OCI-LY7 (cell line): ENCODE measurements at regions not wholly inside any gene's neighbourhood (a gene's known extent, or its start where the extent isn't known, plus 50 kb on each side); places are given as distances from the start of the nearest gene placed in this dataset.
"Not testable (repeated sequence)": the region's sequence is repeated elsewhere in the genome, so short reads cannot be mapped to it uniquely, and the experiment has no call there.

ENCODE experiments used
- BruUV-seq: library from RNA; stranded (reverse); fragments of 400-500 nt; replicated peaks from 2 replicates; lab custom pipeline; 2021; lab: Mats Ljungman, UMichigan
- CTCF ChIA-PET: fragments of 300-600 bp; sonication (Branson Sonifier 250); formaldehyde crosslinking; loops from one replicate; lab custom pipeline; 2022; ENCODE audit warnings: antibody characterized with exemption; ENCODE audit not compliant: unreplicated experiment; lab: Charles Lee
- POLR2A ChIA-PET: fragments of 300-600 bp; sonication (Branson Sonifier 250); formaldehyde crosslinking; loops from one replicate; lab custom pipeline; 2022; ENCODE audit warnings: antibody characterized with exemption; lab: Charles Lee
- DNase-seq: peaks from one replicate; pipeline ENCODE4 v3.0.0-alpha.2; 2015; ENCODE audit warnings: low spot score
- H2AFZ ChIP-seq: fragments of 200-600 bp; sonication (generic), shearing (Covaris generic); 2 replicates; pipeline ENCODE4 v1.6.1; 2014; ENCODE audit warnings: mild to moderate bottlenecking, antibody characterized with exemption, low read length, moderate library complexity
- H3K27ac ChIP-seq: fragments of 200-600 bp; sonication (generic); 2 replicates; pipeline ENCODE4 v1.5.1; 2014; ENCODE audit warnings: mixed run types, low read depth, mild to moderate bottlenecking, moderate library complexity, low read length, inconsistent platforms; ENCODE audit not compliant: poor library complexity, severe bottlenecking
- H3K36me3 ChIP-seq: fragments of 200-600 bp; sonication (generic); 2 replicates; pipeline ENCODE4 v1.6.1; 2014; ENCODE audit warnings: mild to moderate bottlenecking, antibody characterized with exemption, low read length, moderate library complexity, mixed read lengths; ENCODE audit not compliant: insufficient read depth
- H3K4me1 ChIP-seq: fragments of 200-600 bp; sonication (generic); 2 replicates; pipeline ENCODE4 v1.5.1; 2014; ENCODE audit warnings: mild to moderate bottlenecking, low read length; ENCODE audit not compliant: insufficient read depth, poor library complexity, severe bottlenecking
- H3K4me2 ChIP-seq: fragments of 200-600 bp; sonication (generic); 2 replicates; pipeline ENCODE4 v1.6.1; 2014; ENCODE audit warnings: mild to moderate bottlenecking, low read length
- H3K4me3 ChIP-seq: fragments of 200-600 bp; sonication (generic); 2 replicates; pipeline ENCODE4 v1.5.1; 2014; ENCODE audit warnings: mild to moderate bottlenecking, low read depth, low read length; ENCODE audit not compliant: poor library complexity, severe bottlenecking
- H3K79me2 ChIP-seq: fragments of 200-600 bp; sonication (generic); 2 replicates; pipeline ENCODE4 v1.6.1; 2016; ENCODE audit warnings: low read depth, mild to moderate bottlenecking, low read length, moderate library complexity, mixed read lengths; ENCODE audit not compliant: insufficient read depth
- H3K9me2 ChIP-seq: fragments of 200-600 bp; sonication (generic); 2 replicates; pipeline ENCODE4 v1.6.1; 2016; ENCODE audit warnings: mild to moderate bottlenecking, low read length, mixed read lengths; ENCODE audit not compliant: insufficient read depth
- H3K9me3 ChIP-seq: fragments of 200-600 bp; sonication (generic); 2 replicates; pipeline ENCODE4 v1.6.1; 2014; ENCODE audit warnings: mild to moderate bottlenecking, mixed run types, low read length, mixed read lengths
- H4K20me1 ChIP-seq: fragments of 200-600 bp; sonication (generic); 2 replicates; pipeline ENCODE4 v1.6.1; 2014; ENCODE audit warnings: mild to moderate bottlenecking, antibody characterized with exemption, low read length, moderate library complexity, mixed read lengths; ENCODE audit not compliant: insufficient read depth
- CTCF ChIP-seq: fragments of 200-600 bp; sonication (generic); conservative IDR thresholded peaks from 2 replicates; pipeline ENCODE4 v1.5.1; 2014; ENCODE audit warnings: mild to moderate bottlenecking, antibody characterized with exemption, low read length, moderate library complexity, mixed read lengths
- EZH2phosphoT487 ChIP-seq: fragments of 200-600 bp; sonication (generic); IDR thresholded peaks from 2 replicates; pipeline ENCODE4 v1.6.1; 2018; ENCODE audit warnings: low read depth, borderline replicate concordance, mild to moderate bottlenecking, mixed run types, antibody characterized with exemption, low read length, moderate library complexity, mixed read lengths
- intact Hi-C: fragments of 100-400 bp; cut with micrococcal nuclease; formaldehyde crosslinking; loops from one replicate; pipeline ENCODE4 v1.10.0; 2022; ENCODE audit not compliant: unreplicated experiment

GRCh38 chr6:802701-803100, 109.8 kb upstream of the EXOC2 start:
- no peaks in the 10 kb centered on the region for H3K9me2 ChIP-seq
- ChIA-PET CTCF (no interaction called here), POLR2A (no interaction called here)
- no peaks in the 10 kb centered on the region for H4K20me1 ChIP-seq
- H3K9me3 ChIP-seq: no peaks in the 10 kb centered on the region
- intact Hi-C loops: no loop called here
- no peak overlapping the region for H3K4me3 ChIP-seq
- no peak overlapping the region for H3K27ac ChIP-seq
- H3K36me3 ChIP-seq: no peaks in the 10 kb centered on the region
- no peak for TF ChIP-seq CTCF
- no peak for TF ChIP-seq EZH2phosphoT487
- no TSS peak for BruUV-seq
- no peak for DNase-seq
- no peak overlapping the region for H3K4me2 ChIP-seq
- no peaks in the 10 kb centered on the region for H3K79me2 ChIP-seq
- H3K4me1 ChIP-seq: no peaks in the 10 kb centered on the region
- H2AFZ ChIP-seq: no peak overlapping the region

GRCh38 chr6:802223-802622, 109.3 kb upstream of the EXOC2 start:
- H3K4me3 ChIP-seq, H3K36me3 ChIP-seq, DNase-seq, H4K20me1 ChIP-seq, BruUV-seq, H3K27ac ChIP-seq, H3K79me2 ChIP-seq, H2AFZ ChIP-seq, intact Hi-C loops, H3K9me3 ChIP-seq, H3K4me1 ChIP-seq, H3K4me2 ChIP-seq, H3K9me2 ChIP-seq, CTCF ChIA-PET: not testable (repeated sequence)
- POLR2A ChIA-PET: interaction anchor here (0.8 kb wide), 1 partner anchor 13 kb away, joined by 3 read pairs; no protein-coding TSS in a partner anchor

- intact Hi-C loops: loop anchor here (2.0 to 5.0 kb wide), 2 partner anchors 581 to 598 kb away; no protein-coding TSS in a partner anchor
- Histone ChIP-seq H3K9me2 (no peaks in the 10 kb centered on the region), H4K20me1 (0 out of 2 replicates have a peak, but pooled peaks cover 3% of the 10 kb centered on the region), H3K27ac (no peak overlapping the region), H3K4me3 (no peak overlapping the region), H3K4me1 (no peaks in the 10 kb centered on the region), H3K9me3 (no peaks in the 10 kb centered on the region), H3K36me3 (no peaks in the 10 kb centered on the region), H3K79me2 (no peaks in the 10 kb centered on the region), H3K4me2 (no peak overlapping the region), H2AFZ (no peak overlapping the region)
- ChIA-PET CTCF (no interaction called here), POLR2A (interaction anchor here (0.7 to 0.8 kb wide), 3 partner anchors 10 to 583 kb away, joined by 3 to 5 read pairs (median 3); no protein-coding TSS in a partner anchor)
- no peak for TF ChIP-seq CTCF
- BruUV-seq: no TSS peak
- DNase-seq: no peak
These were observed 106.8 kb upstream of the EXOC2 start for GRCh38 chr6:799769-800168.
